PC-9 (cell line): ENCODE measurements at regions not wholly inside any gene's neighbourhood (a gene's known extent, or its start where the extent isn't known, plus 50 kb on each side); places are given as distances from the start of the nearest gene placed in this dataset.
"Not testable (repeated sequence)": the region's sequence is repeated elsewhere in the genome, so short reads cannot be mapped to it uniquely, and the experiment has no call there.

ENCODE experiments used
- BruUV-seq: library from RNA; stranded (reverse); fragments of 400-500 nt; replicated peaks from 2 replicates; lab custom pipeline; 2021; lab: Mats Ljungman, UMichigan
- CTCF ChIA-PET: fragments of 300-600 bp; sonication (Branson Sonifier 250); formaldehyde crosslinking; loops from one replicate; lab custom pipeline; 2022; ENCODE audit warnings: antibody characterized with exemption; lab: Charles Lee
- POLR2A ChIA-PET: fragments of 300-600 bp; sonication (Branson Sonifier 250); formaldehyde crosslinking; loops from one replicate; lab custom pipeline; 2022; ENCODE audit warnings: antibody characterized with exemption; ENCODE audit not compliant: unreplicated experiment; lab: Charles Lee
- DNase-seq, 2 experiments: peaks; one replicate each; pipeline versions ENCODE4 v3.0.0 to v3.0.0-alpha.2; 2015 to 2022; ENCODE audit warnings: mixed read lengths in 1 of 2
- H2AFZ ChIP-seq: fragments of 200-600 bp; sonication (generic); 2 replicates; pipeline ENCODE4 v1.8.1; 2017; ENCODE audit warnings: antibody characterized with exemption
- H3F3A ChIP-seq: fragments of 200-600 bp; sonication (generic); 2 replicates; pipeline ENCODE4 v1.8.1; 2017; ENCODE audit warnings: antibody characterized with exemption, mild to moderate bottlenecking, low read depth; ENCODE audit not compliant: insufficient read depth
- H3K27ac ChIP-seq: fragments of 200-600 bp; sonication (generic); 2 replicates; pipeline ENCODE4 v1.6.1; 2016; ENCODE audit warnings: mixed run types
- H3K27me3 ChIP-seq: fragments of 200-600 bp; sonication (generic); 2 replicates; pipeline ENCODE4 v1.6.1; 2016; ENCODE audit warnings: low read depth, mixed run types; ENCODE audit not compliant: insufficient read depth
- H3K36me3 ChIP-seq: fragments of 200-600 bp; sonication (generic); 2 replicates; pipeline ENCODE4 v1.6.1; 2016; ENCODE audit warnings: low read depth, mixed run types
- H3K4me1 ChIP-seq: fragments of 200-600 bp; sonication (generic); replicated peaks from 2 replicates; pipeline ENCODE4 v1.6.1; 2016; ENCODE audit warnings: mixed run types; ENCODE audit not compliant: insufficient read depth
- H3K4me2 ChIP-seq: fragments of 200-600 bp; sonication (generic); 2 replicates; pipeline ENCODE4 v1.6.1; 2017; ENCODE audit warnings: mixed run types
- H3K4me3 ChIP-seq: fragments of 200-600 bp; sonication (generic); 2 replicates; pipeline ENCODE4 v1.6.1; 2016; ENCODE audit warnings: mixed run types
- H3K79me2 ChIP-seq: fragments of 200-600 bp; sonication (generic); 2 replicates; pipeline ENCODE4 v1.6.1; 2017; ENCODE audit warnings: low read depth, mixed run types
- H3K9me2 ChIP-seq: fragments of 200-600 bp; sonication (generic); 2 replicates; pipeline ENCODE4 v1.8.1; 2017; ENCODE audit warnings: mild to moderate bottlenecking; ENCODE audit not compliant: insufficient read depth
- H3K9me3 ChIP-seq: fragments of 200-600 bp; sonication (generic); 2 replicates; pipeline ENCODE4 v1.8.1; 2016; ENCODE audit warnings: low read depth; ENCODE audit not compliant: insufficient read depth
- H4K20me1 ChIP-seq: fragments of 200-600 bp; sonication (generic); 2 replicates; pipeline ENCODE4 v1.8.1; 2017; ENCODE audit not compliant: insufficient read depth
- EZH2 ChIP-seq: fragments of 200-600 bp; sonication (generic); IDR thresholded peaks from 2 replicates; pipeline ENCODE4 v1.8.0; 2017; ENCODE audit warnings: antibody characterized with exemption, low read depth
- intact Hi-C: fragments of 100-400 bp; cut with micrococcal nuclease; formaldehyde crosslinking; loops from one replicate; pipeline ENCODE4 v1.10.0; 2022; ENCODE audit not compliant: unreplicated experiment
- TF ChIP-seq, protein P1 (sequence below): fragments of 200-600 bp; sonication (generic); conservative IDR thresholded peaks from 2 replicates; pipeline ENCODE4 v1.6.1; 2017; ENCODE audit warnings: mixed run types, antibody characterized with exemption, mild to moderate bottlenecking, moderate library complexity

- TF ChIP-seq, protein P1, sequence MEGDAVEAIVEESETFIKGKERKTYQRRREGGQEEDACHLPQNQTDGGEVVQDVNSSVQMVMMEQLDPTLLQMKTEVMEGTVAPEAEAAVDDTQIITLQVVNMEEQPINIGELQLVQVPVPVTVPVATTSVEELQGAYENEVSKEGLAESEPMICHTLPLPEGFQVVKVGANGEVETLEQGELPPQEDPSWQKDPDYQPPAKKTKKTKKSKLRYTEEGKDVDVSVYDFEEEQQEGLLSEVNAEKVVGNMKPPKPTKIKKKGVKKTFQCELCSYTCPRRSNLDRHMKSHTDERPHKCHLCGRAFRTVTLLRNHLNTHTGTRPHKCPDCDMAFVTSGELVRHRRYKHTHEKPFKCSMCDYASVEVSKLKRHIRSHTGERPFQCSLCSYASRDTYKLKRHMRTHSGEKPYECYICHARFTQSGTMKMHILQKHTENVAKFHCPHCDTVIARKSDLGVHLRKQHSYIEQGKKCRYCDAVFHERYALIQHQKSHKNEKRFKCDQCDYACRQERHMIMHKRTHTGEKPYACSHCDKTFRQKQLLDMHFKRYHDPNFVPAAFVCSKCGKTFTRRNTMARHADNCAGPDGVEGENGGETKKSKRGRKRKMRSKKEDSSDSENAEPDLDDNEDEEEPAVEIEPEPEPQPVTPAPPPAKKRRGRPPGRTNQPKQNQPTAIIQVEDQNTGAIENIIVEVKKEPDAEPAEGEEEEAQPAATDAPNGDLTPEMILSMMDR, result no peak
- no peak for TF ChIP-seq EZH2
- intact Hi-C loops, result no loop called here
- Histone ChIP-seq H3F3A (peaks cover 8% of the 10 kb centered on the region; the same call in 1 of the 2 replicates), H3K4me2 (no peak overlapping the region), H3K36me3 (no peaks in the 10 kb centered on the region), H3K79me2 (no peaks in the 10 kb centered on the region), H3K4me1 (peaks cover 13% of the 10 kb centered on the region), H2AFZ (no peak overlapping the region), H3K4me3 (no peak overlapping the region), H3K27ac (no peak overlapping the region), H4K20me1 (no peaks in the 10 kb centered on the region), H3K27me3 (no peaks in the 10 kb centered on the region), H3K9me3 (no peaks in the 10 kb centered on the region), H3K9me2 (no peaks in the 10 kb centered on the region)
- POLR2A ChIA-PET, result no interaction called here
- CTCF ChIA-PET, result no interaction called here
- DNase-seq, result no peak
- BruUV-seq, result no TSS peak
Measured at GRCh38 chr5:154589511-154589910, 111.5 kb upstream of the HAND1 start.

GRCh38 chr5:154588833-154589425 is 110.9 kb upstream of the HAND1 start:
- CTCF ChIA-PET, BruUV-seq: not testable (repeated sequence)

GRCh38 chr5:154588091-154588774 is 110.2 kb upstream of the HAND1 start:
- peaks cover 23% of the 10 kb centered on the region for H3K4me1 ChIP-seq
- CTCF ChIA-PET, result no interaction called here
- no TSS peak for BruUV-seq
- H3K27ac ChIP-seq, result no peak overlapping the region
- POLR2A ChIA-PET, result no interaction called here
- H3K4me3 ChIP-seq, result no peak overlapping the region
- no peaks in the 10 kb centered on the region for H4K20me1 ChIP-seq
- intact Hi-C loops, result no loop called here
- no peaks in the 10 kb centered on the region for H3K9me3 ChIP-seq
- no peak overlapping the region for H3K4me2 ChIP-seq
- H3F3A ChIP-seq, result peaks cover 18% of the 10 kb centered on the region; the same call in 1 of the 2 replicates
- no peaks in the 10 kb centered on the region for H3K36me3 ChIP-seq
- DNase-seq, result no peak
- H2AFZ ChIP-seq, result no peak overlapping the region
- TF ChIP-seq, protein P1, result no peak
- no peaks in the 10 kb centered on the region for H3K9me2 ChIP-seq
- no peaks in the 10 kb centered on the region for H3K79me2 ChIP-seq
- no peaks in the 10 kb centered on the region for H3K27me3 ChIP-seq

More at GRCh38 chr5:154588833-154589425, 110.9 kb upstream of the HAND1 start:
- Histone ChIP-seq H3F3A (peaks cover 14% of the 10 kb centered on the region; the same call in 1 of the 2 replicates), H3K4me1 (peaks cover 18% of the 10 kb centered on the region)
- H3K4me3 ChIP-seq, H3K36me3 ChIP-seq, DNase-seq, H3K27me3 ChIP-seq, H3K4me2 ChIP-seq, H2AFZ ChIP-seq, H4K20me1 ChIP-seq, POLR2A ChIA-PET, H3K79me2 ChIP-seq, H3K9me2 ChIP-seq, intact Hi-C loops, H3K27ac ChIP-seq, H3K9me3 ChIP-seq: not testable (repeated sequence)
